NCI-H2081 (cell line): ENCODE measurements at regions not wholly inside any gene's neighbourhood (a gene's known extent, or its start where the extent isn't known, plus 50 kb on each side); places are given as distances from the start of the nearest gene placed in this dataset.
"Not testable (repeated sequence)": the region's sequence is repeated elsewhere in the genome, so short reads cannot be mapped to it uniquely, and the experiment has no call there.

Experiments used
- DNase-seq, 2 experiments: peaks; one replicate each; lab custom pipeline; 2025; lab: John Stamatoyannopoulos, UW

DNA sequence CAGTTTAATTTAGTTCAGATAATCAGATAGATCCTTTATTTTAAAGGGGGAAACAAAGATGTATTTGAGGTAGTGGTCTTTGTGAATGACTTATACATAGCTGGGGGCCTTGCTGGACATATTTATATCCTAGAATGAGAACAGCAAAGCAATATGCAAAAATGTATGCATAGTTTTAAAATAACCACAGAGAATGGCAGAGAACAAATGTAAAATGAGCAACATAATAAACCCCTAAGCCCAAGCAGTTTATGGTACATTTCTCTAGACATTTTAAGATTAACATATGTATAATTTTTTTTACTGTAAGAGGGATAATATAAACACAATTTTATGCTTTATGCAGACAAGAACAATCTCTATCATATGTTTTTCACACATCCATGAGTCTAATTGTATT is 434.2 kb upstream of the SMIM31 start:
- no peak for DNase-seq

DNA sequence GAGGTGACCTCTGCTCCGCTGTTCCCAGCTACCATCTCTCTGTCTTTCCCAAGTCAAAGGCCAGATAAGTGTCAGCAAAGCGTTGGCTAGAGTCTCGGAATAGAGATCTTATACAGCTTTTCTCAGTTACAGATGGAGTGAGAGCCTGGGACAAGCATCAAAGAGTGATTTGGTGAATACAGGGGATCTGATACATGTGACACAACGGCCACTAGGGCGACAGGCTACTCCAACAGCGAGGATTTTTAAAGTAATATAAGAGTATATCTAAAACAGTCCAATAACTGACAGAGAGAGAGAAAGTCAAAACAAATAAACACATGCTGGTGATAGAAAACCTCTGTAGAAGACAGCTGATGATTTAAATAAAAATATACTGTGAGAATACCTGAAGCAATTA is 433.1 kb upstream of the SMIM31 start:
- no peak for DNase-seq

- no peak for DNase-seq
These were observed 427.9 kb upstream of the SMIM31 start for GRCh38 chr4:164326056-164326455.

DNA sequence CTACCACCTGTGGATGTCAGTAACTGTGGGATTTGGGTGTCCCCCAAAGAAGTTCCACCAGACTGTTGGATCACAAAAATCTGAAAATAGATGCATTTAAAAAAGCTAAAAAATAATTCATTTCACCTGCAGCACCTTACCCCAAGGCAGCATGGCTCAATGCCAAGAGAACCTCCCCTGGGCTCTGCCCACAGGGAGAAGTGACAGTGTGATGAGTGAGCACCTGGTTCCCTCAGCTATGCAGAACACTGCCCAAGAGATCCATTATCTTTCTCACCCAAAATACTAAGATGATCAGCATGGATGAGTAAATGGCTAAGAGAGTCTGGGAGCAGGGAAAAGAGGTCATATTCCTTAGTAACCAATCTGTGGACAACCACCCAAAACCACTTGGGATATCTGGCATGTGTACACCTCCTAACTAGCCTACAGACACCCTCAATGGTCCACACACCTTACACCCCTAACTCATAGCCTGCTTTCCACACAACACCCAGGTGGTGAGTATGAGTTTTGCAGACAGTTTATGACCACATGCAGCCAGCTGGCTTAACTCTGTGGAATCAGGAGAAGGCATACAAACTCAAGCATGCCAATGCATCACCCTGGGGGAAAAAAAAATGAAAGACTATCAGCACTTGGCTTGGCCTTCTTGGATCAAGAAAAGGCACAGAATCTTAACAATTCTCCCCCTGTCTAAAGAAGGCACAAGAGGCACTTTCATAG is 416.5 kb upstream of the SMIM31 start:
- no peak for DNase-seq

DNA sequence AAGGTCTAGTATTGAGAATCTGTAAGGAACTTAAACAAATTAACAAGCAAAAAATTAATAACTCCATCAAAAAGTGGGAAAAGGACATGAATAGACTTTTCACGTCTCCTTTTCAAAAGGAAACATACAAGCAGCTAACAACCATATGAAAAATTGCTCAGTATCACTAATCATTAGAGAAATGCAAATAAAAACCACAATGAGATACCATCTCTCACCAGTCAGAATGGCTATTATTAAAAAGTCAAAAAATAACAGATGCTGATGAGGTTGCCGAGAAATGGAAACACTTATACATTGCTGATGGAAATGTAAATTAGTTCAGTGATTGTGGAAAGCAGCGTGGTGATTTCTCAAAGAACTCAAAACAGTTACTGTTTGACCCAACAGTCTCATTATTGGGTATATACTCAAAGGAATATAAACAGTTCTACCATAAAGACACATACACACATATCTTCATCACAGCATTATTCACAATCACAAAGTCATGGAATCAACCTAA is 410.4 kb upstream of the SMIM31 start:
- no peak for DNase-seq

DNA sequence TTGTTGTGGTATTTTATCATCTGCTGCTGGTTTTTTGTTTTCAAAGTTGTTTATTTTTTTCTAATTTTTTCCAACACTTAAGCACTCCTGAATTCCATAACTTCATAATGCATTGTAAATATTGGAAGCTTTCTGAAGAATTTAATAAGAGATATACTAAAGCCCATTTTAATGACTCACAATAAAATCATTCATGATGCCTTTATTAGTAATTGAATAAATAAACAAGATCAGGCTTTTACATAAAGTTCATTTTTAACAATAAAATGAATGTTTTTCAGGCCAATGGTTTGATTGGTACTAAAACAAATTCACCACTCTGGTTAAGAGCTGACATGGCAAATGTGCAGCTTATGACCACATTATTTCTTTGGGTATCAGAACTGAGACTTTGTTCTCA is 408.2 kb upstream of the SMIM31 start:
- DNase-seq = no peak

DNA sequence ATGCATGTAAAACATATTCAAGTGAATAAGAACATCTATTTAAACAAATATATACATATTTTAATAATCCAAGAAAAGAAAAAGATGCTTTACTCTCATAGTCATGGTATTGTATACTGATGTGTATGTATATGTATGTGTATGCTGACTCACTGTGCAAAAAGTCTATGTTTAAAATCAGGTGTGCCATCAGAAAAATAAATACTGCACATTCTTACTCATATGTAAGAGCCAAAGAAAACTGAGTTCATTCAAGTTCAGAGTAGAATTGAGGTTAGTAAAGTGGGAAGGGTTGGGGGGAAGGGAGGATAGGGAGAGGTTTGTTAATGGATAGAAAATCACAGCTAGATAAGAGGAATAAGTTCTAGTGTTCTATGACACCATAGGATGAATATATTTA is 403.9 kb upstream of the SMIM31 start:
- DNase-seq = no peak

- DNase-seq = not testable (repeated sequence)
These were observed 403.2 kb upstream of the SMIM31 start for GRCh38 chr4:164350716-164351115.

DNA sequence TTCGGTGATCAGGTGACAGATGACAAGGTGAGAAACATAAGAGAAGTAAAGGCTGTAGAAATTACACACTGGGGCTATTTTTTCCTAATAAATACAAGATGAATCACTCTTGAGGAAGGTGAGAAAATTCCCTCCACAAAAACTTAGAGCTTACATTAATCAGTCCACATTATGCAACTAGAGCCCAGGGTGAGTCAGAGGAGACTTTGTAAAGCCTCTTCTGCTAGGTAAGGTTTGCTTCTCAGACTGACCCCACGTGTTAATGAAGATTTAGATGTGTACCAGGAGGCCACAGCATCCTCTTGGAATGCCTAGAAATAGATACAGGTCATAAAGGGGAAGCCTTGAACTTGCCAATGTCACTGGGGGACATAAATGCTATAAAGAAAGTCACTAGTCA is 396.0 kb upstream of the SMIM31 start:
- DNase-seq = no peak

- no peak for DNase-seq
These were observed 395.5 kb upstream of the SMIM31 start for GRCh38 chr4:164358400-164358799.

DNA sequence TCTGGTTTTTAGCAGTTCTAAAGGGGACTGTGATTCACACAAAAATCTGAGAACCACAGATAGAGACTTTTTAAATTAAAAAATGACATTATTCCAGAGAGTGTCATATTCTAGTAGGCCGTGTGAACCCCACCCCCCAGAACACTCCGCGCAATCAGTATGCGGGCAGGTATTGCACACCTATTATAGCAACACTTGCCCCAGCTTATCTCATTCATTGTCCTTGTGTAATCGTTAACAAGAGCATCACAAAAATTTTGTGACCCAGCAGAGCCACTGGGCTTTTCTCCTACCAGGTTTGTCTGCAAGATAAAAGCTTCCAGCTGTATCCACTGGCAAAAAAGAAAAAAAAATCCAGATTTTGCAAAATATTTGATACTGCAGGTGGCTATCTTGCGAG is 394.1 kb upstream of the SMIM31 start:
- no peak for DNase-seq

- no peak for DNase-seq
These were observed 385.0 kb upstream of the SMIM31 start for GRCh38 chr4:164368894-164369293.

- no peak for DNase-seq
These were observed 380.9 kb upstream of the SMIM31 start for GRCh38 chr4:164373021-164373420.

GRCh38 chr4:164377277-164377676 is 376.7 kb upstream of the SMIM31 start:
- DNase-seq = no peak

DNA sequence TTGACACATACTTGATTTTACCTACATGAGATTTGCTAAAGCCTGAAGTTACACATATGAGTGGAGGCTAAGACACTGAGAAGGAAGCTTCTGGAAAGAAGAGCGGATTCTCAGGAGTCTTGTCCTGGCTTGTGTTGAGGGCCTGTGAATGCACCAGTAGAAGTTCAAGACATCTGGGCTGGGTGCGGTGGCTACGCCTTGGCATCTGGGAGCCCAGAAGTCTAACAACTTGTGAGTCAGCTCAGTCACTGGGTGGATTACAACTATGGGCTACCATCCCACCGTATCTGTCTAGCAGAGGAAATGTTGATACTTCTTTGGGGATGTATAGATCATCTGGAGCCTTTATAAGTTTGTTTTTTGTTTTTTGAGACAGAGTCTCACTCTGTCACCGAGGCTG is 375.6 kb upstream of the SMIM31 start:
- DNase-seq = no peak

DNA sequence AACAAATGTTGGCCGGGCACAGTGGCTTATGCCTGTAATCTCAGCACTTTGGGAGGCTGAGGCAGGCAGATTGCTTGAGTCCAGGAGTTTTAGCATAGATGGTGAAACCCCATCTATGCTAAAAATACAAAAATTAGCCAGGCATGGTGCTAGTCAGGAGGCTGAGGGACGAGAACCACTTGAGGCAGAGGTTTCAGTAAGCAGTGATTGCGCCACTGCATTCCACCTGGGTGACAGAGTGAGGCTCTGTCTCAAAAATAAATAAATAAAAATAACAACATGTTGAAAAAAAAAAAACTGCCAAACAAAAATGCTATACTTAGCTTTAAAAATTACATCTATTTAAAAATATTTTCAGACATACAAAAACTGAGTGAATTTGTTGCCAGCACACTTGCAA is 374.2 kb upstream of the SMIM31 start:
- DNase-seq = no peak

DNA sequence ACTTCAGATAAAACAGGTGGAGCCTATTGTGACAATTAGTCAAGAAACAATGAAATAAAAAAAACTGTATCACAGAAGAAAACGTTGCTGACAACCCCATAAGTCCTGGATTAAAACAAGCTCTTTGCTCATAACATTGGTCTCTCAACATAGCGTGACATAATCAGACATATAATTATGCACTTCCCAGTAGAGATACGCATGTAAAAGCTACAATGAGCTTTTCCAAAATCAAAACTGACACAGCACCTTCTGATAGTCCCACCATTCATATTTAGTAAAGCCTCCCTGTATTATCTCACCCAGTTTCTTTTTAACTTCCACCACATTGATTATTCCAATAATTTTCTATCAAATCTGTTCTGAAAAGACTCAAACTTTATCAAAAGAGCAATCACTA is 372.1 kb upstream of the SMIM31 start:
- no peak for DNase-seq

- DNase-seq = no peak
These were observed 370.9 kb upstream of the SMIM31 start for GRCh38 chr4:164383058-164383357.

- peak; percentile 43 to 63 for DNase-seq
These were observed 370.3 kb upstream of the SMIM31 start for GRCh38 chr4:164383358-164384220.

- no peak for DNase-seq
These were observed 369.5 kb upstream of the SMIM31 start for GRCh38 chr4:164384416-164384815.

DNA sequence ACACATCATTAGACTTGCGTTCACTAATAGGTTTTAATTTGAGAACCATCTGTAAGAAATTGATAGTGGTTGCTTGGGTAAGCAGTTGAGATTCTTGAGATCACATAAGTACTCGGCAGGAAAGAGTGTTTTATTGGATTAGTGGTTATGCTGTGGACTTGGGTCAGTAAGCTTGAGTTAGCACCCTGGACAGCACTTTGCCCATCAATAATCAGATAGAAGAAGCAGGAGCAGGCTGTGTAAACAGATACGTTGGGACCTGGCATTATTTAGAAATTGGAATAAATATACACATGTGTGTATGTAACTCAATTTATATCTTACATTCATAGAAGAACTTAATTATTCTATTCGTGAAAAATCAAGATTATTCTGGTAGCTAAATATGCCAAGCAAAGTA is 357.5 kb upstream of the SMIM31 start:
- DNase-seq = no peak

DNA sequence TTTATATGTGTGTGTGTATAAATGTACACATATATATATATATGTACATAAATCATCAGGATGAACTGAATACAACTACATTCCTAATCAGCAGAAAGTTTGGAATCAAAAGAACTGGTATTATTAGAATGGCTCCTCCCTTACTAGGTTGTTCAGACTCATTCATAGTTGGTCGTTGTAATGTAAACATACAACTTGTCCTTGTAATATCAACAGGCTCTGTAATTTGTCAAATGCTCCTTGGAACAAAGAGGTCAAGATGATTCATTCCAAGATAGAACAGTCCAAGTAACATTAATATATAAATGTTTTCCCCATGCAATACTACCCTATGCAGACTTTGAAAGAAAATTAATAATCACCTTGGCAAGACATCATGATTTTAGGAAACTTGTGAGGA is 351.4 kb upstream of the SMIM31 start:
- DNase-seq = no peak

DNA sequence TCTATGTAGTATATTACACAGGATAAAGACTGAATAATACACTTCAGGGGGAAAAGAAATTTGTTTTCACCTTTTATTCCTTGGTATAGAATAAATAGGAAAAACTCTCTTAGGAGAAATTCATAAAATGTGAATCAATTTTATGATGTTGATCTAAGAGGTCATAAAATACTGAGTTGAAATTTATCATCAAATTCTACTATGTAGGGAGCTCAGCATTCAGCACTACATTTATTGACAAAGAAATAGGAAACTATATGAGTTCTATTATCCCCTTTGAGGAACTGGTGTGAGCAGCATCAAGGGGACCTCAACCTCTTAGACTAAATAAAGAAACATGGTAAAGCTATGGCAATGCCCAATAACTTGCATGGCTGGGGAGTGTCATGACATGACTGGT is 348.2 kb upstream of the SMIM31 start:
- DNase-seq = no peak

GRCh38 chr4:164408831-164409230 is 345.1 kb upstream of the SMIM31 start:
- no peak for DNase-seq
